Parathyroid adenoma (tissue), 2 donors: ENCODE measurements at regions not wholly inside any gene's neighbourhood (a gene's known extent, or its start where the extent isn't known, plus 50 kb on each side); places are given as distances from the start of the nearest gene placed in this dataset.

Source experiments
- H2AFZ ChIP-seq: fragments of 300-600 bp; sonication (generic); one replicate; pipeline ENCODE4 v1.7.0; 2017; ENCODE audit warnings: antibody characterized with exemption, mild to moderate bottlenecking
- H3K27ac ChIP-seq: fragments of 300-600 bp; sonication (generic); one replicate; pipeline ENCODE4 v1.7.0; 2017
- H3K27me3 ChIP-seq: fragments of 300-600 bp; sonication (generic); one replicate; pipeline ENCODE4 v1.7.0; 2017; ENCODE audit warnings: low read length; ENCODE audit not compliant: control insufficient read depth, insufficient read depth
- H3K36me3 ChIP-seq: fragments of 300-600 bp; sonication (generic); one replicate; pipeline ENCODE4 v1.7.0; 2017; ENCODE audit warnings: low read length; ENCODE audit not compliant: control insufficient read depth, insufficient read depth
- H3K4me1 ChIP-seq: fragments of 300-600 bp; sonication (generic); one replicate; pipeline ENCODE4 v1.7.0; 2017; ENCODE audit warnings: control low read depth
- H3K4me2 ChIP-seq: fragments of 300-600 bp; sonication (generic); one replicate; pipeline ENCODE4 v1.7.0; 2017; ENCODE audit warnings: low read length
- H3K4me3 ChIP-seq: fragments of 300-600 bp; sonication (generic); one replicate; pipeline ENCODE4 v1.7.0; 2017; ENCODE audit warnings: low read depth, low read length
- H3K79me2 ChIP-seq: fragments of 300-600 bp; sonication (generic); one replicate; pipeline ENCODE4 v1.7.0; 2017; ENCODE audit warnings: control low read depth
- H3K9ac ChIP-seq: fragments of 300-600 bp; sonication (generic); one replicate; pipeline ENCODE4 v1.7.0; 2017; ENCODE audit warnings: mild to moderate bottlenecking
- H3K9me3 ChIP-seq: fragments of 300-600 bp; sonication (generic); one replicate; pipeline ENCODE4 v1.7.0; 2017; ENCODE audit warnings: low read length; ENCODE audit not compliant: control insufficient read depth
- CTCF ChIP-seq: fragments of 300-600 bp; sonication (generic); IDR thresholded peaks from one replicate; pipeline ENCODE4 v1.7.0; 2017; ENCODE audit warnings: antibody characterized with exemption, mild to moderate bottlenecking
- donor health status: primary hyperparathyroidism.

GRCh38 chr3:35867791-35868190, 228.5 kb downstream of the ARPP21 start:
- no peaks in the 10 kb centered on the region for H3K79me2 ChIP-seq
- H3K4me3 ChIP-seq: no peak overlapping the region
- H2AFZ ChIP-seq: no peak overlapping the region
- H3K9me3 ChIP-seq: no peaks in the 10 kb centered on the region
- no peaks in the 10 kb centered on the region for H3K27me3 ChIP-seq
- H3K27ac ChIP-seq: no peak overlapping the region
- no peak overlapping the region for H3K4me2 ChIP-seq
- H3K4me1 ChIP-seq: no peaks in the 10 kb centered on the region
- TF ChIP-seq CTCF: no peak
- H3K36me3 ChIP-seq: no peaks in the 10 kb centered on the region
- H3K9ac ChIP-seq: no peak overlapping the region

GRCh38 chr3:35871009-35871408, 231.7 kb downstream of the ARPP21 start:
- no peaks in the 10 kb centered on the region for H3K9me3 ChIP-seq
- no peaks in the 10 kb centered on the region for H3K27me3 ChIP-seq
- no peak overlapping the region for H3K9ac ChIP-seq
- H3K4me2 ChIP-seq: no peak overlapping the region
- H3K4me1 ChIP-seq: no peaks in the 10 kb centered on the region
- no peak for TF ChIP-seq CTCF
- H2AFZ ChIP-seq: no peak overlapping the region
- H3K36me3 ChIP-seq: no peaks in the 10 kb centered on the region
- no peaks in the 10 kb centered on the region for H3K79me2 ChIP-seq
- no peak overlapping the region for H3K27ac ChIP-seq
- no peak overlapping the region for H3K4me3 ChIP-seq

GRCh38 chr3:35883929-35884328, 244.6 kb downstream of the ARPP21 start:
- Histone ChIP-seq H2AFZ (no peak overlapping the region), H3K79me2 (no peaks in the 10 kb centered on the region), H3K4me1 (no peaks in the 10 kb centered on the region), H3K9me3 (no peaks in the 10 kb centered on the region), H3K4me3 (no peak overlapping the region), H3K27ac (no peak overlapping the region), H3K36me3 (no peaks in the 10 kb centered on the region), H3K27me3 (no peaks in the 10 kb centered on the region), H3K9ac (no peak overlapping the region), H3K4me2 (no peak overlapping the region)
- no peak for TF ChIP-seq CTCF

GRCh38 chr3:35894735-35895134, 255.4 kb downstream of the ARPP21 start:
- Histone ChIP-seq H3K4me3 (no peak overlapping the region), H2AFZ (no peak overlapping the region), H3K79me2 (no peaks in the 10 kb centered on the region), H3K27me3 (no peaks in the 10 kb centered on the region), H3K36me3 (no peaks in the 10 kb centered on the region), H3K4me2 (no peak overlapping the region), H3K4me1 (no peaks in the 10 kb centered on the region), H3K9me3 (no peaks in the 10 kb centered on the region), H3K9ac (no peak overlapping the region), H3K27ac (no peak overlapping the region)
- no peak for TF ChIP-seq CTCF

GRCh38 chr3:35899245-35899644, 259.9 kb downstream of the ARPP21 start:
- H3K4me2 ChIP-seq: no peak overlapping the region
- H3K27ac ChIP-seq: no peak overlapping the region
- no peaks in the 10 kb centered on the region for H3K36me3 ChIP-seq
- H3K4me1 ChIP-seq: no peaks in the 10 kb centered on the region
- H3K9ac ChIP-seq: no peak overlapping the region
- H2AFZ ChIP-seq: no peak overlapping the region
- H3K4me3 ChIP-seq: no peak overlapping the region
- no peak for TF ChIP-seq CTCF
- no peaks in the 10 kb centered on the region for H3K9me3 ChIP-seq
- no peaks in the 10 kb centered on the region for H3K27me3 ChIP-seq
- no peaks in the 10 kb centered on the region for H3K79me2 ChIP-seq
